SK-N-SH (cell line): ENCODE measurements at regions not wholly inside any gene's neighbourhood (a gene's known extent, or its start where the extent isn't known, plus 50 kb on each side); places are given as distances from the start of the nearest gene placed in this dataset.

Experiments used
- CTCF ChIA-PET: fragments of 300-600, 350-600 bp; formaldehyde crosslinking; extraction: SDS; loops from one replicate; lab custom pipeline; 2021; lab: Yijun Ruan, JAX
- POLR2A ChIA-PET: fragments of 350-600 bp; sonication (Branson Sonifier 250); formaldehyde crosslinking; extraction: SDS; loops from one replicate; lab custom pipeline; 2020; ENCODE audit warnings: antibody characterized with exemption, inconsistent platforms; lab: Yijun Ruan, JAX
- DNase-seq: peaks from one replicate; pipeline ENCODE4 v3.0.0; 2012
- H2AFZ ChIP-seq: fragments of 200-600 bp; sonication (generic); 2 replicates; pipeline ENCODE4 v1.8.1; 2016; ENCODE audit warnings: antibody characterized with exemption, mild to moderate bottlenecking, low read depth
- H3F3A ChIP-seq: fragments of 200-600 bp; sonication (generic); replicated peaks from 2 replicates; pipeline ENCODE3; 2016; ENCODE audit warnings: antibody characterized with exemption, mild to moderate bottlenecking; ENCODE audit not compliant: insufficient read depth
- H3K27ac ChIP-seq, 2 experiments: fragments of 200-500 bp in 1 of 2; fragments of 200-600 bp in 1 of 2; sonication (Bioruptor generic) in 1 of 2; sonication (generic), shearing (Covaris generic) in 1 of 2; 2 replicates each; pipeline versions ENCODE4 v1.5.1 to v1.6.1; 2014 to 2016; ENCODE audit warnings: low read depth in 2 of 2, inconsistent platforms in 1 of 2, low read length in 1 of 2, mild to moderate bottlenecking in 1 of 2, mixed read lengths in 1 of 2
- H3K27me3 ChIP-seq: fragments of 200-600 bp; sonication (generic), shearing (Covaris generic); 2 replicates; pipeline ENCODE4 v1.6.1; 2016; ENCODE audit warnings: mixed run types; ENCODE audit not compliant: insufficient read depth
- H3K36me3 ChIP-seq, 2 experiments: fragments of 200-500 bp in 1 of 2; fragments of 200-600 bp in 1 of 2; sonication (Bioruptor generic) in 1 of 2; sonication (generic) in 1 of 2; replicated peaks in 1 of 2; 2 replicates each; pipeline versions ENCODE3 to v1.5.1; 2014 to 2016; ENCODE audit warnings: low read length in 1 of 2, mild to moderate bottlenecking in 1 of 2; ENCODE audit not compliant: insufficient read depth in 2 of 2, control insufficient read depth in 1 of 2
- H3K4me1 ChIP-seq, 2 experiments: fragments of 200-500 bp in 1 of 2; fragments of 200-600 bp in 1 of 2; sonication (Bioruptor generic) in 1 of 2; sonication (generic), shearing (Covaris generic) in 1 of 2; 2 replicates each; pipeline versions ENCODE4 v1.5.1 to v1.6.1; 2014 to 2016; ENCODE audit warnings: low read depth in 1 of 2, low read length in 1 of 2, mixed run types in 1 of 2; ENCODE audit not compliant: insufficient read depth in 2 of 2, control insufficient read depth in 1 of 2
- H3K4me2 ChIP-seq: fragments of 200-600 bp; sonication (generic), shearing (Covaris generic); 2 replicates; pipeline ENCODE4 v1.6.1; 2017; ENCODE audit warnings: mixed run types
- H3K4me3 ChIP-seq, 2 experiments: fragments of 200-500 bp in 1 of 2; fragments of 200-600 bp in 1 of 2; sonication (Bioruptor generic) in 1 of 2; sonication (generic), shearing (Covaris generic) in 1 of 2; 2 replicates each; pipeline versions ENCODE4 v1.5.1 to v1.8.1; 2014 to 2016; ENCODE audit warnings: low read depth in 2 of 2, inconsistent platforms in 1 of 2, low read length in 1 of 2, mild to moderate bottlenecking in 1 of 2, mixed read lengths in 1 of 2, moderate library complexity in 1 of 2
- H3K79me2 ChIP-seq: fragments of 200-600 bp; sonication (generic); 2 replicates; pipeline ENCODE4 v1.8.1; 2017; ENCODE audit warnings: mild to moderate bottlenecking; ENCODE audit not compliant: insufficient read depth
- H3K9ac ChIP-seq: fragments of 200-600 bp; sonication (generic); 2 replicates; pipeline ENCODE4 v1.6.1; 2017; ENCODE audit warnings: mixed run types
- H3K9me2 ChIP-seq: fragments of 200-600 bp; sonication (generic); 2 replicates; pipeline ENCODE4 v1.6.1; 2017; ENCODE audit warnings: mixed run types
- H3K9me3 ChIP-seq: fragments of 200-600 bp; sonication (generic); 2 replicates; pipeline ENCODE4 v1.6.1; 2017; ENCODE audit warnings: mixed run types, mild to moderate bottlenecking, moderate library complexity
- H4K20me1 ChIP-seq: fragments of 200-600 bp; sonication (generic); 2 replicates; pipeline ENCODE4 v1.6.1; 2017; ENCODE audit warnings: mild to moderate bottlenecking, mixed run types; ENCODE audit not compliant: insufficient read depth
- CHD2 ChIP-seq: fragments of 150-350 bp; IDR thresholded peaks from 2 replicates; pipeline ENCODE4 v1.6.1; 2018; ENCODE audit warnings: low read length; ENCODE audit not compliant: partially characterized antibody
- CTCF ChIP-seq: fragments of 200-600 bp; sonication (generic); IDR thresholded peaks from 2 replicates; pipeline ENCODE4 v1.6.1; 2017; ENCODE audit warnings: antibody characterized with exemption, mild to moderate bottlenecking, moderate library complexity
- FOSL2 ChIP-seq: IDR thresholded peaks from 2 replicates; pipeline ENCODE4 v1.4.0; 2012; ENCODE audit warnings: low read depth, mild to moderate bottlenecking, moderate library complexity, borderline replicate concordance
- FOXJ3 ChIP-seq: sonication (generic); formaldehyde crosslinking; IDR thresholded peaks from 2 replicates; pipeline ENCODE4 v1.5.1; 2020; ENCODE audit warnings: mild to moderate bottlenecking, missing genetic modification reagents
- GABPA ChIP-seq: IDR thresholded peaks from 2 replicates; pipeline ENCODE4 v1.4.0; 2012; ENCODE audit warnings: low read depth, mild to moderate bottlenecking
- IRF3 ChIP-seq: fragments of 150-350 bp; IDR thresholded peaks from 2 replicates; pipeline ENCODE4 v1.6.1; 2016; ENCODE audit warnings: mild to moderate bottlenecking, low read depth, low read length
- MXI1 ChIP-seq: IDR thresholded peaks from 2 replicates; pipeline ENCODE4 v1.6.1; 2012; ENCODE audit warnings: mild to moderate bottlenecking, low read depth, low read length, improper control_type of control experiment
- NRF1 ChIP-seq: IDR thresholded peaks from 2 replicates; pipeline ENCODE4 v1.6.1; 2012; ENCODE audit warnings: low read depth, mild to moderate bottlenecking, low read length
- POLR2AphosphoS5 ChIP-seq: IDR thresholded peaks from 2 replicates; pipeline ENCODE4 v1.6.1; 2012; ENCODE audit warnings: low read depth, low read length
- RCOR1 ChIP-seq: fragments of 150-350 bp; IDR thresholded peaks from 2 replicates; pipeline ENCODE4 v1.6.1; 2017; ENCODE audit warnings: antibody characterized with exemption, low read length
- RFX5 ChIP-seq: IDR thresholded peaks from 2 replicates; pipeline ENCODE4 v1.6.1; 2012; ENCODE audit warnings: mild to moderate bottlenecking, improper control_type of control experiment, low read length
- RXRA ChIP-seq: IDR thresholded peaks from 2 replicates; pipeline ENCODE4 v1.4.0; 2012; ENCODE audit warnings: low read depth, mild to moderate bottlenecking, borderline replicate concordance
- SMC3 ChIP-seq: IDR thresholded peaks from 2 replicates; pipeline ENCODE4 v1.6.1; 2012; ENCODE audit warnings: low read depth, low read length, improper control_type of control experiment
- YY1 ChIP-seq: IDR thresholded peaks from 2 replicates; pipeline ENCODE4 v1.4.0; 2012; ENCODE audit warnings: low read depth, mild to moderate bottlenecking
- WGBS: methylation state at CpG from one replicate; pipeline ENCODE4 v1.1.6; 2017; ENCODE audit warnings: low lambda C conversion rate; 5-methylcytosine and 5-hydroxymethylcytosine counted together
- TF ChIP-seq, protein P1 (sequence below): IDR thresholded peaks from 2 replicates; pipeline ENCODE4 v1.4.0; 2012; ENCODE audit warnings: low read depth, borderline replicate concordance
- TF ChIP-seq, protein P2 (sequence below): IDR thresholded peaks from 2 replicates; pipeline ENCODE4 v1.4.0; 2012; ENCODE audit warnings: low read depth, borderline replicate concordance

GRCh38 chr11:19336331-19336730, 95.6 kb upstream of the E2F8 start:
- Histone ChIP-seq H3K4me3 (no peak overlapping the region), H3K36me3 (no peaks in the 10 kb centered on the region), H3K27ac (no peak overlapping the region), H3K9ac (no peak overlapping the region), H3K27me3 (peaks cover 33% of the 10 kb centered on the region; the same call in 1 of the 2 replicates), H2AFZ (no peak overlapping the region), H3K79me2 (no peaks in the 10 kb centered on the region), H3K9me2 (no peaks in the 10 kb centered on the region), H3K4me1 (no peaks in the 10 kb centered on the region), H3F3A (no peaks in the 10 kb centered on the region), H3K4me2 (no peak overlapping the region), H4K20me1 (no peaks in the 10 kb centered on the region), H3K9me3 (no peaks in the 10 kb centered on the region)
- TF ChIP-seq RXRA (no peak), SMC3 (no peak), FOXJ3 (no peak), POLR2AphosphoS5 (no peak), IRF3 (no peak), CHD2 (no peak), RFX5 (no peak), CTCF (no peak), GABPA (no peak), FOSL2 (no peak), MXI1 (no peak), RCOR1 (no peak), YY1 (no peak), NRF1 (no peak)
- TF ChIP-seq, protein P1, sequence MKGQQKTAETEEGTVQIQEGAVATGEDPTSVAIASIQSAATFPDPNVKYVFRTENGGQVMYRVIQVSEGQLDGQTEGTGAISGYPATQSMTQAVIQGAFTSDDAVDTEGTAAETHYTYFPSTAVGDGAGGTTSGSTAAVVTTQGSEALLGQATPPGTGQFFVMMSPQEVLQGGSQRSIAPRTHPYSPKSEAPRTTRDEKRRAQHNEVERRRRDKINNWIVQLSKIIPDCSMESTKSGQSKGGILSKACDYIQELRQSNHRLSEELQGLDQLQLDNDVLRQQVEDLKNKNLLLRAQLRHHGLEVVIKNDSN: no peak
- TF ChIP-seq, protein P2, sequence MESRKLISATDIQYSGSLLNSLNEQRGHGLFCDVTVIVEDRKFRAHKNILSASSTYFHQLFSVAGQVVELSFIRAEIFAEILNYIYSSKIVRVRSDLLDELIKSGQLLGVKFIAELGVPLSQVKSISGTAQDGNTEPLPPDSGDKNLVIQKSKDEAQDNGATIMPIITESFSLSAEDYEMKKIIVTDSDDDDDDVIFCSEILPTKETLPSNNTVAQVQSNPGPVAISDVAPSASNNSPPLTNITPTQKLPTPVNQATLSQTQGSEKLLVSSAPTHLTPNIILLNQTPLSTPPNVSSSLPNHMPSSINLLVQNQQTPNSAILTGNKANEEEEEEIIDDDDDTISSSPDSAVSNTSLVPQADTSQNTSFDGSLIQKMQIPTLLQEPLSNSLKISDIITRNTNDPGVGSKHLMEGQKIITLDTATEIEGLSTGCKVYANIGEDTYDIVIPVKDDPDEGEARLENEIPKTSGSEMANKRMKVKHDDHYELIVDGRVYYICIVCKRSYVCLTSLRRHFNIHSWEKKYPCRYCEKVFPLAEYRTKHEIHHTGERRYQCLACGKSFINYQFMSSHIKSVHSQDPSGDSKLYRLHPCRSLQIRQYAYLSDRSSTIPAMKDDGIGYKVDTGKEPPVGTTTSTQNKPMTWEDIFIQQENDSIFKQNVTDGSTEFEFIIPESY: no peak
- CTCF ChIA-PET: interaction anchor here (1.0 to 1.1 kb wide), 2 partner anchors 48 to 217 kb away, joined by 4 to 7 read pairs; no protein-coding TSS in a partner anchor
- no peak for DNase-seq
- WGBS: 18% methylated on average over 3 of the region's 3 CpGs
- POLR2A ChIA-PET: no interaction called here
